Activated CD8-positive, alpha-beta T cell treated with anti-CD3 and anti-CD28 coated beads for 36 hours (primary cell): ENCODE measurements at regions not wholly inside any gene's neighbourhood (a gene's known extent, or its start where the extent isn't known, plus 50 kb on each side); places are given as distances from the start of the nearest gene placed in this dataset.

Experiments
- ATAC-seq: fragments of 200-7000 bp; cut with Tn5 transposase; one replicate; pipeline ENCODE4 v1.10.0; 2021; ENCODE audit warnings: mild to moderate bottlenecking, moderate library complexity
- CTCF ChIA-PET: fragments of 350-600 bp; sonication (Branson Sonifier 250); formaldehyde crosslinking; loops from one replicate; lab custom pipeline; 2021; ENCODE audit warnings: antibody characterized with exemption; lab: Charles Lee
- POLR2A ChIA-PET: fragments of 350-600 bp; sonication (Branson Sonifier 250); formaldehyde crosslinking; loops from one replicate; lab custom pipeline; 2021; ENCODE audit warnings: antibody characterized with exemption; lab: Charles Lee
- DNase-seq: peaks from one replicate; pipeline ENCODE4 v3.0.0-alpha.2; 2020
- H3K27ac Mint-ChIP-seq: one replicate; pipeline ENCODE4 v1.8.0; 2021; ENCODE audit warnings: mild to moderate bottlenecking, mixed read lengths
- H3K27me3 Mint-ChIP-seq: one replicate; pipeline ENCODE4 v1.8.0; 2021; ENCODE audit warnings: mixed read lengths
- H3K36me3 Mint-ChIP-seq: one replicate; pipeline ENCODE4 v1.8.0; 2021; ENCODE audit warnings: low read depth, mixed read lengths
- H3K4me1 Mint-ChIP-seq: one replicate; pipeline ENCODE4 v1.8.0; 2021; ENCODE audit warnings: low read depth, mixed read lengths
- H3K4me3 Mint-ChIP-seq: one replicate; pipeline ENCODE4 v1.8.0; 2021; ENCODE audit warnings: mild to moderate bottlenecking, moderate library complexity, mixed read lengths
- H3K9me3 Mint-ChIP-seq: one replicate; pipeline ENCODE4 v1.8.0; 2021; ENCODE audit warnings: mixed read lengths
- intact Hi-C: fragments of 100-400 bp; cut with micrococcal nuclease; formaldehyde crosslinking; loops from one replicate; pipeline ENCODE4 v1.10.0; 2022
- TF ChIP-seq, protein P1 (sequence below): fragments of 200-600 bp; IDR thresholded peaks from one replicate; pipeline ENCODE4 v1.8.0; 2022; ENCODE audit warnings: antibody characterized with exemption, mild to moderate bottlenecking

- DNase-seq (no peak), ATAC-seq (no peak)
- H3K36me3 Mint-ChIP-seq: no peaks in the 10 kb centered on the region
- no peak overlapping the region for H3K27ac Mint-ChIP-seq
- ChIA-PET POLR2A (no interaction called here), CTCF (no interaction called here)
- H3K27me3 Mint-ChIP-seq: peaks cover 2% of the 10 kb centered on the region
- H3K4me1 Mint-ChIP-seq: peaks cover 12% of the 10 kb centered on the region
- intact Hi-C loops: no loop called here
- no peak overlapping the region for H3K4me3 Mint-ChIP-seq
- TF ChIP-seq, protein P1, sequence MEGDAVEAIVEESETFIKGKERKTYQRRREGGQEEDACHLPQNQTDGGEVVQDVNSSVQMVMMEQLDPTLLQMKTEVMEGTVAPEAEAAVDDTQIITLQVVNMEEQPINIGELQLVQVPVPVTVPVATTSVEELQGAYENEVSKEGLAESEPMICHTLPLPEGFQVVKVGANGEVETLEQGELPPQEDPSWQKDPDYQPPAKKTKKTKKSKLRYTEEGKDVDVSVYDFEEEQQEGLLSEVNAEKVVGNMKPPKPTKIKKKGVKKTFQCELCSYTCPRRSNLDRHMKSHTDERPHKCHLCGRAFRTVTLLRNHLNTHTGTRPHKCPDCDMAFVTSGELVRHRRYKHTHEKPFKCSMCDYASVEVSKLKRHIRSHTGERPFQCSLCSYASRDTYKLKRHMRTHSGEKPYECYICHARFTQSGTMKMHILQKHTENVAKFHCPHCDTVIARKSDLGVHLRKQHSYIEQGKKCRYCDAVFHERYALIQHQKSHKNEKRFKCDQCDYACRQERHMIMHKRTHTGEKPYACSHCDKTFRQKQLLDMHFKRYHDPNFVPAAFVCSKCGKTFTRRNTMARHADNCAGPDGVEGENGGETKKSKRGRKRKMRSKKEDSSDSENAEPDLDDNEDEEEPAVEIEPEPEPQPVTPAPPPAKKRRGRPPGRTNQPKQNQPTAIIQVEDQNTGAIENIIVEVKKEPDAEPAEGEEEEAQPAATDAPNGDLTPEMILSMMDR: no peak
- no peaks in the 10 kb centered on the region for H3K9me3 Mint-ChIP-seq
Observed at GRCh38 chr2:238646281-238646680, 201.6 kb upstream of the TWIST2 start.

- ChIA-PET POLR2A (no interaction called here), CTCF (no interaction called here)
- TF ChIP-seq, protein P1: no peak
- Mint-ChIP-seq H3K4me1 (peaks cover 12% of the 10 kb centered on the region), H3K27ac (no peak overlapping the region), H3K36me3 (no peaks in the 10 kb centered on the region), H3K4me3 (no peak overlapping the region), H3K27me3 (peaks cover 2% of the 10 kb centered on the region), H3K9me3 (no peaks in the 10 kb centered on the region)
- ATAC-seq: no peak
- intact Hi-C loops: no loop called here
- no peak for DNase-seq
Observed at GRCh38 chr2:238646803-238647202, 201.1 kb upstream of the TWIST2 start.

DNA sequence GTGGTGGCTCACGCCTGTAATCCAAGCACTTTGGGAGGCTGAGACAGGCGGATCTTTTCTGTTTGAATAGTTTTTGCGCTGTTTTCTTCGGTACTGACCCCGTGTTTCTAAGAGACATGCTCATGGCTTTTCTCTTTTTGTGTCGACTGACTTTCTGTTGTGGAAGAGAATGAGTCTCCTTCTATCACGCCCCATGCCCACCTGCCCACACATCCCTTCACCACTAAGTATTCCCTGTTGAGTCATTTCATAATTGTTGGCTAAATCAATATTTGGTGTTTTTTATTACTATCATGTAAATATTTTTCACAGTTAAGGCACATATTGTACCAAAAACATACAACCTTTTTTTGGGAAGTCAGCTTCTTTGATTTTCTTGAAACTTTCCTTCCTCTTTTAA lies 198.8 kb upstream of the TWIST2 start:
- Mint-ChIP-seq H3K9me3 (no peaks in the 10 kb centered on the region), H3K27ac (no peak overlapping the region), H3K36me3 (no peaks in the 10 kb centered on the region), H3K4me3 (no peak overlapping the region), H3K4me1 (peaks cover 4% of the 10 kb centered on the region), H3K27me3 (peaks cover 2% of the 10 kb centered on the region)
- ATAC-seq: no peak
- ChIA-PET CTCF (no interaction called here), POLR2A (no interaction called here)
- intact Hi-C loops: no loop called here
- no peak for DNase-seq
- TF ChIP-seq, protein P1: no peak

DNA sequence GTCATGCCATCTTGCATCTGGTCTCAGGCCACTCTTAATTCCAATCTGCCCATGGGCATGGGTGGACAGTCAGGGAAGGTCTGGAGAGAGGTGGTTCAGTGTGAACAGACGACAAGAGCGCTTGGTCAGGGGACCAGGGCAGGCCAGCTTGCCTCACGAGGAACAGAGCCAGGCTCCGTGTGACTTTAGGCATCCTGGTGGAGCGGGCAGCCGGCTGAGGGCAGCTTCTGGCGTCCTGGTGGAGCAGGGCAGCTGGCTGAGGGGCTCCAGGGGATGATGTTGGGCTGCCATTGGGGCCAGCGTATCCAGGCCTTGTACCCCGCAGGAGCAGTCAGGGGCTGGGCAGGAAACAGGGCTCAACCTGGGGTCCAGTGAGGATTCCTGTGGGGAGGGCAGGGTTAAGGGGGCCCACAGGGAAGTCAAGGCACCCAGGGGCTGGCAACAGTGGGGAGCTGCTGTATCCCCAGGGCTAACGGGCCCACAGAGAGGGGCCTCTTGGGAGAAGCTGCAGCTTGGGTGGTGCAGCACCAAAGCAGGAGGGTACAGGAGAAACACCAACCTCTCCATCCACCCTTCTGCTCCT lies 197.9 kb upstream of the TWIST2 start:
- ATAC-seq (no peak), DNase-seq (no peak)
- Mint-ChIP-seq H3K4me1 (no peaks in the 10 kb centered on the region), H3K4me3 (no peak overlapping the region), H3K36me3 (no peaks in the 10 kb centered on the region), H3K9me3 (no peaks in the 10 kb centered on the region), H3K27ac (no peak overlapping the region), H3K27me3 (peaks cover 2% of the 10 kb centered on the region)
- ChIA-PET CTCF (no interaction called here), POLR2A (no interaction called here)
- TF ChIP-seq, protein P1: no peak
- intact Hi-C loops: no loop called here

- DNase-seq (no peak), ATAC-seq (no peak)
- no peaks in the 10 kb centered on the region for H3K4me1 Mint-ChIP-seq
- H3K9me3 Mint-ChIP-seq: no peaks in the 10 kb centered on the region
- intact Hi-C loops: no loop called here
- no peak overlapping the region for H3K27ac Mint-ChIP-seq
- H3K36me3 Mint-ChIP-seq: no peaks in the 10 kb centered on the region
- POLR2A ChIA-PET: no interaction called here
- H3K4me3 Mint-ChIP-seq: no peak overlapping the region
- peaks cover 2% of the 10 kb centered on the region for H3K27me3 Mint-ChIP-seq
- CTCF ChIA-PET: no interaction called here
- TF ChIP-seq, protein P1: no peak
Observed at GRCh38 chr2:238650536-238650935, 197.3 kb upstream of the TWIST2 start.
